ENCODE measurements at regions not wholly inside any gene's neighbourhood (a gene's known extent, or its start where the extent isn't known, plus 50 kb on each side); places are given as distances from the start of the nearest gene placed in this dataset.
"Not testable (repeated sequence)": the region's sequence is repeated elsewhere in the genome, so short reads cannot be mapped to it uniquely, and the experiment has no call there.

DNA sequence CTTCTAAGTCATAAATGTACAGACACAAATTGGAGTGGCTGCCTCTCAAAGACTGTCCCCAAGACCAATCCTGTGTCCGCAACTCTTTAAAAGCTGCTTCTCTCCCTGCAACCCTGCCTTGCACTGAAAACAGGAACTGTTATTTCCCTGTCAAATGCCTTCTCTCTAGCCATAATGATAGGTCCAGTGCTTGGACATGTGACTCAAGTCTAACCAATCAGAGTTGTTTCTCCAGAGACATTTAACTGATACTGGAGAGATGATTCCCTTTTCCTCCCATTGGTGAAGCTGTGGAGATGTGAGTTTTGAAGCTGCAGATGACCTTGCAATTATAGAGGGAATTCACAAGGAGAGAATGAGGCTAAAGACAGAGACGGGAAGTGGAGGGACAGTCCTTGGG, 253.3 kb upstream of the CDH5 start:
- no peak for FAIRE-seq

DNA sequence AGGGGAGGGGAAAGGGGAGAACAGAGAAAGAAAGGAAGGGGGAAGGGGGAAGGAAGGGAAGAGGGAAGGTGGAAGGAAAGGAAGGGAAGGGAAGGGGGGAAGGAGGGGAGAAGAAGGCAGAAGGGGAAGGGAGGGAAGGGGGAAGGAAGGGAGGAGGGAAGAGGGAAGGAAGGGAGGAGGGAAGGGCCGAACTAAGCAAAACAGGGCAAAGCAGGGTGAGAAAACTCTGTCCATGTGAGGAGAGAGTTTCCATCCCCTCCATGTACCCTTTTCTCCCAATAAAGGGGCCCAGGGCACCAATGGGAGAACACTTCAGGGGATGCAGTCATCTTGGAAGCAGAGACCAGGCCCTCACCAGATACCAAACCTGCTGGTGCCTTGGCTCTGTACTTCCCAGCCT, 256.8 kb upstream of the CDH5 start:
- FAIRE-seq, result no peak
- no peak for DNase-seq (ENCODE audit: low spot score)

More for the DNA sequence above, 253.3 kb upstream of the CDH5 start:
- DNase-seq (ENCODE audit: low spot score), result no peak

DNA sequence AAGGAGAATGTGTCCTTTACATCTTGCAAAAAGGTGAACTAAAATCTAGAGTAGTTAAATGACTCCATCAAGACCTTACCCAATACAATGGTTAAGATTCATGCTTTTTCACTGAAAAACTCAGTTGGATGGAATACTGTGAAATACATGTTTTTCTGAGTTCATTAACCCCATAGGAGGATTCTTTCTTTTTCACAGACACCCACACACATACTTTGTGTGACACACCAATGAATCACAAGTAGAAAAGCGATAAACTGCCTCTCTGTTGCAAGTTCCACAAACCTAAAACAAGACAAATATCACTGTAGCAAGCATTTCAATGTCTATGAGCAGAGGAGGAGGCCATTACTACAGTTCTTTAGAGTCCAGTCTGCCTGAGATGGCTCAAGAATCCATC, 258.8 kb upstream of the CDH5 start:
- DNase-seq (ENCODE audit: low spot score) (no peak), FAIRE-seq (no peak)

DNA sequence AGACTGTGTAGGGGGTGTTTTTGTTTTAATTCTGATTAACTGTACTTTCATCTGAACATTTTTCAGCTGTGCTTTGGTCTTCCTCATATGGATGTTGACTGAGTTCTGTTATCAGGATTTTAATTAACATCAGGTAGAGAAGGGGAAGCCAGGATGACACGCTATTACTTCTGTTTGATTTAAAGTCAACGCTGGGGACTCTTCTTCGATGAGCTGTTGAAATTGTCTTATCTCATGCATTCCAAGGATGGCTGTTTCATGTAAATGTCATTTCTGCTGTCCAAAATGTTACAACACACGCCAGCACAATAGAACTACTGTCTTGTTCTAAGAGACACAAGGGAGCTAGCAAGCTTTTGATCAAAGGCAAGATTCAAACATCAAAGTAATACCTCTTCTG, 263.3 kb upstream of the CDH5 start:
- FAIRE-seq (no peak), DNase-seq (ENCODE audit: low spot score) (no peak)

DNA sequence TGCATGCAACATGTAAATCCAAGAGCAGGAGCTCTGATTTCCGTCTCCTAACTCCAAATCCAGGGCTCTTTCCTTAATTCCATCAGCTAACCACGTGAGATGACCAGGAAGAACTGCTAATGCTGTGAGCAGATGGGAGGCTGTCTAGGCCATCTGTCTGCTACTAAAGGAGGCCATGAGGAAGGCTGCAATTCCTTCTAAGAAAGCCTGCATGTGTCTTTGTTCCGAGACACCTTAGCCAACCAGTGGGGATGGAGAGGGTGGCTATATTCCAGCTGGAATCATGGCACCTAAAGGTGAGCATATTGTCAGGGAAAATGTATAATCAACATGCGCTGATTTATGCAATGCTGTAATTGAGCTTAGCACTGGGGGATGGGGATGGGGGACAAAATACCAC, 267.2 kb upstream of the CDH5 start:
- FAIRE-seq (no peak), DNase-seq (ENCODE audit: low spot score) (no peak)

DNA sequence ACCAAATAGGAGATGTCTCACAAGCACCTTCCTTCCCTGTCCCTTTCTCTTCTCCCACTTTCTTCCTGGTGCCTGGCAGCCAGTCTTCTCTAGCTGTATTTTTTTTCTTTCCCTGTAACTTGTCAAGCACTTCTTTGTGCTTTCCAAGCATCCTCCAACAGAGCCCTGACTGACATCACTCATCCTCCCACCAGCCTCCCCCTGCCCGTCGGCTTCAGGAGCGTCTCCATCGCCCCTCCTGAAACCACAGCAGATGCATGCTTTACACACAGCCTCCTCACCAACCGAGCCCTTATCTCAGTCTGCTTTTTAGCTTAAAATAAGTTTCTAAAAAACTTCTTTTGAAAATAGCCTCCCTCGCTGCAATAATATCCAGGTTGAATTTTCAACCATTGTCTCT, 268.7 kb upstream of the CDH5 start:
- FAIRE-seq (no peak), DNase-seq (ENCODE audit: low spot score) (no peak)

DNA sequence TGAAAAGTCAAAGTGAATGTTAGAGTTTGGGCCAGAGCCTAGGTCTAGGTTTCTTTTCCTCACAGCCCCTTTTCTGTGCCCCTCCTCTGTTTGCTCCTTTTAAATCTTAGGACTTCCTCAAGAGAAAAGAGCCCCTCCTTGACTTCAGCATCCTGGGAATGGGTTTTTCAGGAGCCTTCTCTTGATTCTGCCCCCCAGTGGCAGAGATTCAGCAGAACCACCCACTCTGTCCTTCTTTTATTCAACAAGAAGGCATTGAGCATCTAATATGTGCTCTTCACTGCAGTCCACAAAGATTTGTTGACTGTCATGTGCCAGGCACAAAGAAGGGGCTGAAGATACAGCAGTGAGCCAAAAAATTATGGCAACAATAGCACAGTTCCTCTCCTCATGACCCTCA, 270.8 kb upstream of the CDH5 start:
- FAIRE-seq (no peak), DNase-seq (ENCODE audit: low spot score) (no peak)

DNA sequence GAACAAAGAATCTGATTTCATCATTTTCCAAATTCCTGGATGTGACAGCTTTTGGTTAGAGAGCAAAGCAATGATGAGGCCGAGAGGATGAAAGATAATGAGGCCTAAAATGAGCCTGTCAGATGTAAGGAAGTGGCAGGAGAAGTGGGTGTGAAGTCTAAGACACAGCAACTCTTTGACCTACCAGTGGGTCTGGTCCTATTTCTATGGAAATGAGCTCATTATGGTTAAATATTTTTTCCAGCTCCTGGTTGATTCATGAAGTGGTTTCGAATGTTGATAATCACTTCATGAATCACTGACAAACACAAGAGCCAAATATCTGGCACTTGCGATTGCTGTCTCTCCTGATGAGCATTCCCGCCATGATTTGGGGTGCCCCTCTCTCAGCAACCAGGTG, 273.3 kb upstream of the CDH5 start:
- FAIRE-seq (no peak), DNase-seq (ENCODE audit: low spot score) (no peak)

DNA sequence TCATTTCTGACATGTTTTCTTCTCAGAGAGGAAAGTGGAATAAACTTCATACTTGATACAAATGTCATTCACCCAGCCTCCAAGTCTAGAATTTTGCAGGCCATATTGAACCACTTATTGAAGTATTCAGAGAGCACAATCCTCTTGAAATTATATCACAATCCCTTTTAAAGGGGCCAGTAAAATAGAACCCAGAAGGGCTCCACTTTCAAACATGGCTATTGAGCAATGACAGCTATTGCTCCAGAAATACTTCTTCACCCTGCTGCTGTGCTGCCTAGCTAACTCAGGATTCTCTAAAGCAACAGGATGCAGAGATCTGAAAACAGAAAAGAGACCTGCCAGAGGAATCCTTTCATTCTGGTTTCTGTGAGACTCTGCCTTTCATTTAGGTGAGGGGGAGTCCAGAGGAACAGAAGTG, 275.0 kb upstream of the CDH5 start:
- FAIRE-seq, result no peak
- DNase-seq (ENCODE audit: low spot score), result no peak

DNA sequence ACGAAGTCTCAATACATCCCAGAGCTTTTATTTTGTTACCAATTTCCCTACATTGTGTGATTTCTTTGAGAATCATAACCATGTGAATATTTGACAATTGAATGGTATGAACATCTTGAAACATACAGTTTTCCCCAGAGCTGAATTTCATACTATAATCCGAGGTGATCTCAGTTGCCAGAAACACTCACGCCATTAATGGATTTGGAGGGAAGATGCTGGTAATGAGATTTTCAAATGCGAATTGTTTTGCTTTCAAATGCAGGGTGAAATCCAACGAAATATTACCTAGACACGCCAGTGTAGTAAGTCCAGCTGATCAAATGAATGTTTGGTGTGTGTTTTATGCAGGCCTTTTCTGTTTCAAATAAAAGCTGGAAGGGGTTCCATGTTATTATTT, 277.8 kb upstream of the CDH5 start:
- FAIRE-seq, result no peak
- DNase-seq (ENCODE audit: low spot score), result no peak

DNA sequence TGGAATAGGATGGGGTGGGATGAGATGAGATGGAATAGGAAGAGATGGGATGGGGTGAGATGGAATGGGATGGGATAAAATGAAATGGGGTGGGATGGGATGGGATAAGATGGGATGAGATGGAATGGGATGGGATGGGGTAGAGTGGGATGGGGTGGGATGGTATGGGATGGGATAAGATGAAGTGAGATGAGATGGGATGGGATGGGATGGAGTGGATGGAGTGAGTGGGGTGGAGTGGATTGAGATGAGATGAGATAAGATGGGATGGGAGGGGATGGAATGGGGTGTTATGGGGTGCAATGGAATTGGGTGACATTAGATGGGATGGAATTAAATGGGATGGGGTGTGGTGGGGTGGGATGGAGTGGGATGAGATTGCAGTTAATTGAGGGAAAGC, 279.2 kb upstream of the CDH5 start:
- FAIRE-seq (no peak), DNase-seq (ENCODE audit: low spot score) (no peak)

DNA sequence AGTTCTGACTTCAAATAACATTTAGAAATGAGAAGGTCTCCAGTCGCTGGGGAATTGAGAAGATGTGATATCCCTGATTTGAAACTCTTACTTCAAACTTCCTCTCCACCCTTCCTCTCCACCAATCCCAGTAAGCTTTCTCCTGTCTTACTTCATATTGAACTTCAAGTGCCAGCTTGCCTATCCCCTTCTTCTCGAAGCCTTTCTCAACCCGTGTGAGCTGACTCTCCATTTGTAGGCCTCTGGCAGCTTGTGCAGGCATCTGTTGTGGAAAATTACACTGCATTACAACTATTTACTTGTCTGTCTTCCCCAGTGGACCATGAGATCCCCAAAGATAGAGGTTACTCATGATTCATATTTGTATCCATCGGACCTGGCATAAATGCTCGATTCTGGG, 280.8 kb upstream of the CDH5 start:
- DNase-seq (ENCODE audit: low spot score) (no peak), FAIRE-seq (no peak)

DNA sequence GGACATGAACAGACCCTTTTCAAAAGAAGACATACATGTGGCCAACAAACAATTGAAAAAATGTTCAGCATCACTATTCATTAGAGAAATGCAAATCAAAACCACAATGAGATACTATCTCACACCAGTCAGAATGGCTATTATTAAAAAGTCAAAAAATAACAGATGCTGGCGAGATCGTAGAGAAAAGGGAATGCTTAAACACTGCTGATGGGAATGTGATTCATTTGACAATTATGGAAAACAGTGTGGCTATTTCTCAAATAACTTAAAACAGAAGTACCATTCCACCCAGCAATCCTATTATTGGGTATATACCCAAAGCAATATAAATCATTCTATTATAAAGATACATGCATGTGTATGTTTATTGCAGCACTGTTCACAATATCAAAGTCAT, 281.8 kb upstream of the CDH5 start:
- not testable (repeated sequence) for FAIRE-seq; DNase-seq (ENCODE audit: low spot score)

DNA sequence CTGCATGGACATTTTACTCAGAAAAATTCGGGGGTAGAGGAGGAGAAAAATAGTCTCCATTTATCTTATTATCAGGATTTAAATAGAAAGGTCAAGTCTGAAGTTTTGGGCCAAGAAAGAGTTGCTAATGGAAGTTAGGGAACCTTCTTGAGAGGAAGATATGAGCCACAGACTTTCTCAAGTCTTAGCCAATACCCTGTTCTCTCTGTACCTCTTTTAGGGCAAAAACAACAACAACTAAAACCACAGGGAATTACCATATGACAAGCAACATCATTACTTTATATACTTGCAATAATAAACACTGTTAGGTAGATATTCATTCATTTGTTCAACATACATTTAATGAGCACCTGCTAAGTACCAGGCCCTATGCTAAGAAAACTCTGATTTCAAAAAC, 282.2 kb upstream of the CDH5 start:
- FAIRE-seq (no peak), DNase-seq (ENCODE audit: low spot score) (no peak)

DNA sequence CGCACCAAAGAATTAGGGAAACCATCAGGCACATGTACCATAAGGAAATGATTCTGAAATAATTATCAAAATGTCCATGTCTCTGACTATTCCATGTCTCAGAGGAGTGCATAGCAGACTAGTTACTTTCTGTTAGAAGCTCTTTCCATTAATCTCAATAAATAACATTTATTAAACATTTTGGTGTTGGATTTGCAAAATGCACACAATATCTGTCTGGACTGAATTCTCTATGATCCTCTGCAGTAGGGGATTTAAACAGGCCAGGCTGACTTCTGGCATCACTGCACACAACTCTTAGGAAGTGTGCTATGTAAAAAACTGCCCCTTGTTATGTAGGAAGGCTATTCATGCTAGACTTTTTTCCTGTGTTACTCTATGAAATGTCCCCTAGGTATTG, 283.3 kb upstream of the CDH5 start:
- no peak for DNase-seq (ENCODE audit: low spot score)
- FAIRE-seq, result no peak

DNA sequence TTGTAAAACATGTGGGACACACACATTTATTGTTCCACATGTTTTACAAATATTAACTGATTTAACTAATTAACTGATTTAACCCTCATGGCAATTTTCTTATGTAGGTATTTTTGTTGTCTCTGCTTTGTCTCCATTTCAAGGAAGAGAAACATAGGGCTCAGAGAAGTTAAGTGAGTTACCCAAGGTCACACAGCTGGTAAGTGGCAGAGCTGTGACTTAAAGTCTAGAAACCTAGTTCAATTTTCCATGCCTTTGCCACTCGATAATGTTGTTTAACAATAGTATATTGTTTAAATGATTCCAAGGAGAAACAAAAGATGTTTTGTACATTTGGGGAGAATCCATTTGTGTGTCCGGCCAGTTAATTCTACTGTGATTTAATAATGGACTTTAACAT, 284.1 kb upstream of the CDH5 start:
- FAIRE-seq, result no peak
- DNase-seq (ENCODE audit: low spot score), result no peak

DNA sequence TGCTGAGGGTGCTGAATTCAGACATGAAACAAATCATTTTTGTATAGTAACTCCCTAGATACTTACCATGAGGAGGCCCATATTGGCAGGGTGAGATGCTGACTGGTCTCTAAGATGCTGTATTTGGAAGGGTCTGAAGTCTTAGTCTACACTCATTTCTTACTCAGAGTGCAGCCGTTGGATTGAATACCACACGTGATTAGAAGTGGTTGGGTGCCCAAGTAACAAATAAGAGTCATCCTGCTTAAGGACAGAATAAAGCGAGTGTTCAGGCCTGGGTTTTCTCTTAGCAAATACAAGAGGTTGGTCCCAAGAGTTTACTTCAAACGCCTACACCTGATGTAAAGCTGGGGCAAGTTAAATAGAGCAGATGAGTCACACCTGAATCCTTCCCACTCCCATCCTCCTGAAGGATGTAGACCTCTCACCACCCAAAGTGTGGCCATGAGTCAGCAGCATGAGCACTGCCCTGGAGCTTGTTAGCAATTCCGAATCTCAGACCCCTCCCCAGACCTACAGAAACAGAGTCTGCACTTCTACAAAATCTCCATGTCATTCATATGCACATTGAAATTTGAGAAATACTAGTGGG, 284.6 kb upstream of the CDH5 start:
- DNase-seq (ENCODE audit: low spot score), result no peak
- FAIRE-seq, result no peak

DNA sequence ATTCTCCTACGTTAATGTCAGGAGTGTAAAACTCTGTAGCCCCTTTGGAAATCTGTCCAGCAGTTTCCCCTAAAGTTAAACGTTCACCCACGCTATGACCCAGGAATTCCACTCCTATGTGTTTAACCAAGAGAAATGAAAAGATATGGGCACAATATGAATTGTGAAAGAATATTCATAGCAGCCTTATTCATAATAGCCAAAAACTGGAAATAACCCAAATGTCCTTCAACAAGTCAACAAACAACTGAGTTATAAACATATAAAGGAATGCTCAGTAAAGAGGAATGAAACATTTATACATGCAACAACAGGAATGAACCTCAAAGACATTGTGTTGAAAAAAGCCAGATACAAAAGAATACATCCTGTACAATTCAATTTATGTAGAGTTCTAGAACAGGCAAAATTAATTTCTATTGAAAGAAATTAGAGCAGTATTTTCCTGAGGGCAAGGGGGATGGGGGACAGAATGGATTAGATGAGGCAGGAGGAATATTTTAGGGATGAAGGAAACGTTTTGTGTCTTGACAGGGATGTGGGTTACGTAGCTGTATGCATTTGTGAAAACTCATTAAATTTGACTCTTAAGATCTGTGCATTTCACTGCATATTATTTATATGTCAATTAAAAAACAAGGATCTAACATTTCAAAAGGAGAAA, 286.7 kb upstream of the CDH5 start:
- FAIRE-seq (no peak), DNase-seq (ENCODE audit: low spot score) (no peak)

DNA sequence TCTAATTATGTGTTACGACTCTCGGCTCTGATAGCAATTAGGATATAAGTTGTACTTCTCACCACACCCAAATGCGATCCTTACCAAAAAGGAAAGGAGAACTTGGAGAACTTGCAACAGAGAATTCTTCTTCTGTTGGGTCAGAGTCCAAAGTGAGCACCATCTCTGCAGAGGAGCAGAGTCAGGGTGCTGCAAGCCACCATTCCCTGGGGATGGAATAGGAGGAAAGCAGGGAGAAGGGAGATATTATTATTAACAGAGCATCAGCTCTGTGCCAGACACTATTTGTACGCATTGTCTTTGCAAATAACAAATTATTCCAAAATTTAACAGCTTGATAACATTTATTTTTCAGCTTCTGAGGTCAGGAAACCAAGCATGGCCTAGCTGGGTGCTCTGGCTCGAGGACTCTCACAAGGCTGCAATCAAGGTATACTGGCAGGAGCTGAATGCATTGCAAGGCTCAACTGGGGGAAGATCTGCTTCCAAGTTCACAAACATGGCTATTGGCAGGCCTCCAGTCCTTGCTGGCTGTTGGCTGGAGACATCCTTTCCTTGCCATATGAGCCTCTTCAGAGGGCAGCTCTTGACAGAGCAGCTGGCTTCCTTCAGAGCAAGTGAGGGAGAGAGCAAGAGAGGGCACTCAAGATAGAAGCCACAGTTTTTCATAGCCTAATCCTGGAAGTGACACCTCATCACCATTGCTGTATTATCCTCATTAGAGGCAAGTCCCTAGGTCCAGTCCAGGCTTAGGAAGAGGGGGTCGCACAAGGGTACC, 296.2 kb upstream of the CDH5 start:
- DNase-seq (ENCODE audit: low spot score) (no peak), FAIRE-seq (no peak)

DNA sequence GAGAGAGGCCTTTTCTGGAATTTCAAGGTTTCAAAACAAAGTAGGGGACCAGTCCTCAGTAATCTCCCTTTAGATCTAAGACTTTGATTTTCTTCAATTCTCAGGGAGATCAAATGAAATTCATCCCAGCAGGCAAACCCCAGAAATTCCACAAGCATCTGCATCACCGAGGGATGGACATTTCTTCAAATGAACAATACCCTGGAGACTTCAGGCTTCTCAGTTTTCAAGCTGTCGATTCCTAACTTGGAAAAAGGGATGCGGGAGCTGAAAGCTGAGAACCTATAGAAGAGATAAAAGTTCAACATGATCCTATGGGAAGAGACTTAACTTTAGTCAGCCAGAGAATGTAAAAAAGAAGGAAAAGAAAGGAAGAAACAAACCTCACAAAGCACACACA, 296.9 kb upstream of the CDH5 start:
- no peak for DNase-seq (ENCODE audit: low spot score)
- FAIRE-seq, result no peak

DNA sequence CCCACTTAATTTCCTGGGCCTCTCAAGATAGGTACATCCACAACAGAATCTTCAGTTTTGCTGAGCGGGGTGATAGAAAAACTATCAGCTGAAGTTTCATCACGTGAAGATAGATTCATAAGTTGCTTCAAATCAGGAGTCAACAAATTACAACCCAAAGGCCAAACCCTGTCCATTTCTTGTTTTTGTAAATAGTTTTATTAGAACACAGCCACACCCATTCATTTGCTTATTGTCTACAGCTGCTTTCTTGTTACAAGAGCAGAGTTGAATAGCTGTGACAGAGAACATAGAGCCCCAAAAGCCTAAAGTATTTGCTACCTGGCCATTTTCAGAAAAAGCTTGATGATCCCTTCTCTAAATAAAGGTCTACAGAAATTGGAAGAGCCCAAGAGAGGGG, 300.1 kb upstream of the CDH5 start:
- DNase-seq (ENCODE audit: low spot score), result no peak

DNA sequence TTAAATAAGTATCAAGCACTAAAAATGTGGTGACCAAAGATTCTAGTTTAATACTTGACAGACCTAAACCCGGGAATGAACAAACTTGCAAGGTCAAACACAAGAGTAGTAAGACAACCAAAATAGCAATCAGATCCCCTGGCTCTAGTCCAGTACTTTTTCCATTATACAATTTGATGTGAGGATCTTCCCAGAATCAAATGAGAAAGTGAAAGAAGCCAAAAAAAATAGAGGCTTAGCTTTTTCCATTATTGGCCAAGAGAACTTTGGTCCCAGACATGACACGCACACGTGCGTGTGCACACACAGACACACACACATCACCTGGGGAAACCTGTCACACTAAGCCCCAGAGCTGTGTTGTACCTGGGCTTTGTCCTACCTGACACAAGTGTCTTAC, 300.6 kb upstream of the CDH5 start:
- FAIRE-seq (no peak), DNase-seq (ENCODE audit: low spot score) (no peak)

More for the DNA sequence above, 300.1 kb upstream of the CDH5 start:
- FAIRE-seq, result no peak
